GM21528 (cell line): ENCODE measurements at regions not wholly inside any gene's neighbourhood (a gene's known extent, or its start where the extent isn't known, plus 50 kb on each side); places are given as distances from the start of the nearest gene placed in this dataset.

Experiments used
- ATAC-seq: cut with Tn5 transposase; IDR thresholded peaks from one replicate; pipeline ENCODE4 v1.9.1; 2021; ENCODE audit warnings: mild to moderate bottlenecking, moderate library complexity; ENCODE audit not compliant: unreplicated experiment, low FRiP score

GRCh38 chr1:195026792-195027191, 1581.4 kb downstream of the KCNT2 start:
- no peak for ATAC-seq

GRCh38 chr1:195019385-195019784, 1588.9 kb downstream of the KCNT2 start:
- no peak for ATAC-seq

DNA sequence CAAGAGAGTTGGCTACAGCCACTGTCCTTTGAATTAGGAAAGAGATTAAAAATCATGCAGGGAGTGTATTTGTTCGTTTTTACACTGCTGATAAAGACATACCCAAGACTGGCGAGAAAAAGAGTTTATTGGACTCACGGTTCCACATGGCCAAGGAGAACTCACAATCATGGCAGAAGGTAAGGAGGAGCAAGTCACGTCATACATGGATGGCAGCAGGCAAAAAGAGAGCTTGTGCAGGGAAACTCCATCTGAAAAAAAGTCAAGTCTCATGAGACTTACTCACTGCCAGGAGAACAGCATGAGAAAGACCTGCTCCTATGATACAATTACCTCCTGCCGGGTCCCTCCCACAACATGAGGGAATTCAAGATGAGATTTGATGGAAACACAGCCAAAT, 1595.2 kb downstream of the KCNT2 start:
- no peak for ATAC-seq

DNA sequence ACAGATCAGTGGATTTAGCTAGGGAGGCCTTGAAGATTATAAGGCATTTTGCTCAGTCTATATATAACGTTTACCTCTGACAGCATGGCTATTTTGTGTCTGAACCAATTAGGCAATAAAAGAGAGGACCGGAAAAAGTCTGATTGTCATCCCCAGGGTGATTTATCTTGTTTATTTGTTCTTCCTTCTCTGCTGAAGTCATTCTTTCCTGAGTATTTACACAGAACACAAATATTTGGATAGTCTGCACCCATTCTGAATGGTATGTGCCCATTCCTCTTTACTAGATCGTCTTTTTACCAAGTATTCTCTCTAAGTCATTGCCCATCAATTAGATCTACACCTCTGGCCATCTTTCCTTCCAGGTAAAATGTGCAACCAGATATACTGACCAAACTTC, 1602.9 kb downstream of the KCNT2 start:
- no peak for ATAC-seq

- ATAC-seq: no peak
Measured at GRCh38 chr1:194990483-194990882, 1617.8 kb downstream of the KCNT2 start.

- no peak for ATAC-seq
Measured at GRCh38 chr1:194975913-194976312, 1632.3 kb downstream of the KCNT2 start.

DNA sequence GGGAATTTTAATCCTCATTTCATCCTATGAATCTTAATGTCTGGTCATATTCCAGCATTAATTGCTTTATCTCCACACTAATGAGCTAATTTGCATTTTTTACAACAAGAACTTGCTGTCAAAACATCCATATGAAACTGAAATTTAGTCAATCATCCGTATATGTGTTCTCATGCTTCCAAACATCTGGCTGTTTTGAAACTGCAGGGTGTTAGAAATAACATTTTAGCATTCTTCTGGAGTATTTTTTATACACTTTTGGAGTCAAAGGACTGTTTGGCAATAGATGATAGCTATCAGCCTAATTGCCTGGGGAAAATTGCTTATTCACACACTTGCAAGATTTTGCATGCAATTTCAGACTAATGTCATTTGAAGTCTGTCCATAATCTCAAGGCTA, 1639.3 kb downstream of the KCNT2 start:
- ATAC-seq: no peak

DNA sequence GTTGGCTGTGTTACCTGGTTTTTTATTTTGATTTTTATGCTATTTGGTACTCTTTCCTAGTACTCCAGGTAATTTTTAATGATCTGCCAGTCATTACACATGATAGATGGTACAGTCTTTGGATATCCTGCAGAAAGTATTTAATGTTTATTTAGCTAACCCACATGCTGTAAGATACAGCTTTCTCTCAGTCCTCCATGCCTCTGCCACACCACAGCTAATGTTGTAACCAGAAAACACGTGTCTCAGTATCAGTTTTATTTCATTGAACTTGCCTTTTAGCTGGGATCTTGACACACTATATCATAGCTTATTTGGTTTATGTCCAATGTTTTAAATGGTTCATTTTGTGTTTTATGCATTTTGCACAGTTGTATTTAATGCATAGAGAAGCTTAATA, 1648.4 kb downstream of the KCNT2 start:
- no peak for ATAC-seq

DNA sequence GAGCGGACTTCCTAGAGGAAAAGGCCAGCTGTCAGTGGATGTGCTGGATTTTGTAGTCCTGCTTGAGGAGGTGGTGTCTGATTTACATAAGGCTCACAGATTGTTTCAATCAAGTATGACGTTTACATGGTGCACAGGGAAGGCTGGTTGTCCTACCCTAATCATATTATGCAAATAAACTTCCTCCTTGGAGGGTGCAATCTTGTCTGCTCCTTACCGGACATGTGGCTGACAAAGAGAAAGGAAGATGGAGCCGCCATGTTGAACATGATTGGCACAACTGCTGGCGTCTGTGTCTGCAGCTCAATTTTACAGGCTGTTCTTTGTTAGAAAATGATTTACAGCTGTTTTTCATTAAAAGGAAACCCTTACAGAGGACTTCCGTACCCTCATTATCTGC, 1656.1 kb downstream of the KCNT2 start:
- no peak for ATAC-seq

- ATAC-seq: no peak
Measured at GRCh38 chr1:194950584-194950983, 1657.7 kb downstream of the KCNT2 start.

DNA sequence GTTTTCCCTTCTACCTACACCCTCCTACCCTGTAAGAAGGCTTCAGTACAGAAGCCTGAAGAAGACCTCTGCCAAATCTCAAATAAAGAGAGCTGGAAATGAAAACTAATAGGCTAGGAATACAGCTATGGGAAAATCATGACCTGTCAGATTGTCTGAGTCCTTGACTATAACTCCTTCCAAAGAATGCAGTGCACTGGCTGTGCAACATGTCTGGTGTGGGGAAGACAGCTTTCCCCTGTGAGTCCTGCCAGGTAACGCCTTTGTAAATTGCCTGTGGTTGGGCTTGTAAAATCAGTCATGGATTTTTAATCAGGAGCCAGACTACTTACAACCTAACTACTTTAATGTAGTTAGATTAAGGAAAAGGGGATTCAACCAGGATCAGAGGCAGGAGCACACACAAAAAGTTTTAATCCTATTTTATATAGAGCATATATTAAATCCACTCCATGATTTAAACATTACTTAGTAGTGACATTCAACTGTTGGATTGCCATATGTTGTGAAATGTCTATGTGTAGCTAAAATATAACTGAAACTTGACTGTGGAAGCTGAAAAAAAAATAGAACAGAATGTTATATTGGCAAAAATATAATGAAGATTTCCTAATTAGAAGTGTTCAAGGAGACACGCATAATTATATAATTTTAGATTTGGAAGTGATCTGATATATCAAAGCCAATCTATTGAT, 1667.8 kb downstream of the KCNT2 start:
- no peak for ATAC-seq

DNA sequence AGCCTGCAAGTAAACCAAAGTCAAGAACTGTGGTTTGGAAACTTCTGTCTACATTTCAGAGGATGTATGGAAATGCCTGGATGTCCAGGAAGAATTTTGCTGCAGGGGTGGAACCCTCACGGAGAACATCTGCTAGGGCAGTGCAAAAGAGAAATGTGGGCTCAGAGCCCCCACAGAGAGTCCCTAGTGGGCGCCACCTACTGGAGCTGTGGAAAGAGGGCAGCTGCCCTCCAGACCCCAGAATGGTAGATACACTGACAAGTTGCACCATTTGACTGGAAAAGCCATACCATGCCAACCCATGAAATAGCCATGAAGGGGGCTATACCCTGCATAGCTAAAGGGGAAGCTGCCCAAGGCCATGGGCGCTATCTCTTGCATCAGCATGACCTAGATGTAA, 1672.4 kb downstream of the KCNT2 start:
- no peak for ATAC-seq

DNA sequence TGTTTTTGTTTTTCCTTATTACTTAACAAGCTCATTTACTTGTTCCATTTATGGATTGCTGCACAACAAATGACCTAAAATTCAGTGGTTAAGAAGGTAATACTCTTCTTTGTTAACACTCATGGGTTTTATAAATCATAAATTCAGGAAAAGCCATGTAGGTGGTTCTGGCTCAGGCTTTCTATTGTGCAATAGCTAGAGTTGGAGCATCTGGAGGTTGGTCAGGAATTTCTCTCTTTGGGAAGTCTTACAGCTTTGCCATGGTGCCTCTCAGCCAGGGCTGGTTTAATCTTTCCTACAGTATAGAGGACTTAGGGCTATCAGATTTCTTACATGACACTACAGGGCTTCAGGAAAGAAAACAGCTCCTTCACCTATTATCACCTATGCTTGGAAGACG, 1677.1 kb downstream of the KCNT2 start:
- ATAC-seq: no peak

DNA sequence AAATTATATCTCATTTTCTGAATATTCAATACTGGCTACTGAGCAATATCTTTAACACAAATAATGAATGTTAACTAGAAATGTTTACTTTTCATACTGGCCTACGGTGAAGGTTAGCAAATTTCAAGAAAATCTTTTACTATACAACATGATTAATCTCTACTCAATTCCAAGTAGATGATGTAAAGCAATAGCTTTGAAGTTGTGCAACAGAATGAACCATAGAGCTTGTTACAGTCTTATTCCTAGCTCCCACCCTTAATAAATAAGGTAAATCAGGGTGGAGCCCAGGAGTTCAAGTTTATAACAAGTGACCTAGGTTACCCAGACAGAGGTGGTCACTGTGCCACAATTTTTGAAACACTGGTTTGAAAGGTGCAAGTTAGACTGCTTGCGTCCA, 1678.1 kb downstream of the KCNT2 start:
- no peak for ATAC-seq

DNA sequence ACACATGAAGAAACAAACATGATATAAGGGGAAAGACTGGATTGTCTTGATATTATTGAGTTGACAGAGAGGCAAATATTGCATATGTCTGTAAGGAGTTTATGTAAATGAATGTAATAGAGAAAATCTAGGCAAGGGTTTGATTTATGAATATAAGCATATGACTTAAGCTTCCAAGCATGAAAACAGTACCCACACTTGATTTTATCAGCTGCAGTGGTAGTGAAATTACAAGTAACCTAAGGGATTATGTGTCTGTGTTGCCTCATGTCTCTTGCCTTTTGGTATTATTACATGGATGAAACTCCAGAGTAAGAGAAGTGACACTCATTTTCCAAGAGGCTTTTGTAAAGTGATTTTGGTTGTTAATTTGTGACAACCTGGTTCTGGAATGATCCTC, 1678.9 kb downstream of the KCNT2 start:
- no peak for ATAC-seq

- no peak for ATAC-seq
Measured at GRCh38 chr1:194919146-194919545, 1689.1 kb downstream of the KCNT2 start.

DNA sequence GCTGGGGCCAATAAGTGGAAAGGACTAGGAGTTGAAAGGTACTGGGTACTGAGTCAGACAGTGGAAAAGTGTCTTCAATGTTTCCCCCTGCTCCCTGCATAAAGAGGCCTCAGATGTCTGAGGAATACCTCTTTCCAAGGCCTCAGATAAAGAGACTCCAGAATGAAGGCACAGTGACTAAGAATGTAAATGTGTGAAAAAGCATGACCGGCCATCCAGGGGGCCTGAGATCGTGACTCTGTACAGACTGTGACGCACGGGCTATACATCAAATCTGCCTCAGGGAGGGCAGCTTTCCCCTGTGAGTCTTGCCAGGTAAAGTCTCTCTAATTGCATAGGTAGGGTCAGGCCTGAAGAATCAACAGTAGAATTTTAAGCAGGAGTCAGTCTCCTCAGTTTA, 1690.5 kb downstream of the KCNT2 start:
- no peak for ATAC-seq

DNA sequence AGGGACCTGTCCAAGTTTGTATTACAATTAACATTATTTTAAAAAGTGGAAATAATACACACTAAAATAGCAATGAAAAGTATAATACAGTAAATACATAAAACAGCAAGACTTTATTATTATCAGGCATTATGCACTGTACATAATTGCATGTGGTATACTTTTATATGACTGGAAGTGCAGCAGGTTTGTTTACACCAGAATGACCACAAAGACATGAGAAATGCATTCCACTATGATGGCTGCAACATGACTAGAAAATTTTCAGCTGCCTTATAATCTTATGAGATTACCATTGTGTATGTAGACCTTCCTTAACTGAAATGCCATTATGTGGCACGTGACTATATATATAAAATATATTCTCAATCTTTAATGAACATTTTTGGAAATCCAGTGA, 1699.6 kb downstream of the KCNT2 start:
- no peak for ATAC-seq

DNA sequence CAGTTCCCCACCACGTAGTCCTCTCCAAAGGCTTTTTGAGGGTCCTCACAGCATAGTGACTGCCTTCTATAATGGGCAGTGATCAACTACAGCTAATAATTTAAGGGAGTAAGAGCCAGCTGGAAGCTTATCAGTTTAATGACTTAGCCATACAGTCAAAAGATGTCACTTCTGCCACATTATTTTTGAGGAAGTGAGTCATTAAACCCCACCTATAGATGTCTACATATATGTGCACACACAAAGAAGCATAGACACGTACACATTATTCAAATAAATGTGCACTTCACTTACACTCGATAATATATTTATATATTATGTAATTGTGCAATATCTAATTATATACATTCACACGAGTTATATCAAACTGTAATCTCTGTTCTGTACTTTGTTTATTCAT, 1704.7 kb downstream of the KCNT2 start:
- no peak for ATAC-seq

DNA sequence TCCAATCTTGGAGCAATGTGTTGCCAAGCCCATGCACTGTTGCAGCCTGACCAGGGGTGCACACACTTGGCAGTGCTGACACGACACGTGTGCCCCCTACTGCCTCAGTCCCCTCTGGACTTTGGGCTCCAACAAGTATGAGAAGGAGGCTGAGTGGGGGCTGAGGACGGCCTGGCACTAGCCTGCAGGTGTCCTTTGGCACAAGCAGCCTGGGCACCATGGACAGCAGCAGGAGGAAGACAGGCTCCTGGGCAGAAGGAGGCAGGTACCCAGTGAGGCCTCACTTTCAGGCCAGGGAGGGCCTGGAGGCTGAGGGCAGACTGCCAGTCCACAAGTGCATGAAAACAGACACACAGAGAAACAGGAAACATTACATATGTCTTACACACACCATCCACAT, 1702.9 kb upstream of the B3GALT2 start:
- no peak for ATAC-seq

GRCh38 chr1:194870860-194871259, 1684.4 kb upstream of the B3GALT2 start:
- no peak for ATAC-seq

- no peak for ATAC-seq
Measured at GRCh38 chr1:194866153-194866552, 1679.7 kb upstream of the B3GALT2 start.

GRCh38 chr1:194865383-194865782, 1679.0 kb upstream of the B3GALT2 start:
- ATAC-seq: no peak
